Common myeloid progenitor, CD34-positive (primary cell): ENCODE measurements at regions not wholly inside any gene's neighbourhood (a gene's known extent, or its start where the extent isn't known, plus 50 kb on each side); places are given as distances from the start of the nearest gene placed in this dataset.

Experiments
- CTCF ChIA-PET: fragments of 350-600 bp; sonication (Branson Sonifier 250); formaldehyde crosslinking; loops from one replicate; lab custom pipeline; 2021; ENCODE audit warnings: antibody characterized with exemption; lab: Charles Lee
- POLR2A ChIA-PET: fragments of 350-600 bp; sonication (Branson Sonifier 250); formaldehyde crosslinking; loops from one replicate; lab custom pipeline; 2021; ENCODE audit warnings: antibody characterized with exemption; lab: Charles Lee
- DNase-seq, 3 donors: peaks; one replicate each; pipeline versions ENCODE4 v3.0.0 to v3.0.0-alpha.2; 2013
- H3K27ac ChIP-seq, 2 experiments: 1 replicate in 1 of 2; 2 replicates in 1 of 2; pipeline ENCODE4 v1.7.0; 2013; ENCODE audit warnings: inconsistent platforms in 2 of 2, low read length in 2 of 2, mild to moderate bottlenecking in 2 of 2, low read depth in 1 of 2, moderate library complexity in 1 of 2; ENCODE audit not compliant: severe bottlenecking in 2 of 2, insufficient read depth in 1 of 2, poor library complexity in 1 of 2
- H3K27me3 ChIP-seq, 5 experiments: replicated peaks in 2 of 5; 1 replicate in 3 of 5; 2 replicates in 2 of 5; pipeline versions ENCODE4 v1.6.1 to v1.7.0; 2013; ENCODE audit warnings: low read length in 4 of 5, mild to moderate bottlenecking in 2 of 5, moderate library complexity in 2 of 5, inconsistent platforms in 1 of 5; ENCODE audit not compliant: insufficient read depth in 5 of 5, control insufficient read depth in 4 of 5
- H3K36me3 ChIP-seq, 4 experiments: 1 replicate in 2 of 4; 2 replicates in 2 of 4; pipeline versions ENCODE4 v1.6.1 to v1.7.0; 2013; ENCODE audit warnings: low read length in 3 of 4, control low read depth in 1 of 4, mild to moderate bottlenecking in 1 of 4; ENCODE audit not compliant: control insufficient read depth in 4 of 4, insufficient read depth in 4 of 4
- H3K4me1 ChIP-seq, 4 experiments: 1 replicate in 3 of 4; 2 replicates in 1 of 4; pipeline versions ENCODE4 v1.6.1 to v1.7.1; 2013; ENCODE audit warnings: low read length in 3 of 4, mild to moderate bottlenecking in 3 of 4, control low read depth in 1 of 4, inconsistent platforms in 1 of 4, moderate library complexity in 1 of 4; ENCODE audit not compliant: control insufficient read depth in 4 of 4, insufficient read depth in 4 of 4; ENCODE audit errors: control extremely low read depth in 1 of 4
- H3K4me3 ChIP-seq, 7 experiments: 1 replicate in 4 of 7; 2 replicates in 3 of 7; pipeline versions ENCODE4 v1.5.1 to v1.7.0; 2013; ENCODE audit warnings: mild to moderate bottlenecking in 7 of 7, low read length in 6 of 7, moderate library complexity in 6 of 7, inconsistent platforms in 2 of 7, low read depth in 2 of 7, control low read depth in 1 of 7; ENCODE audit not compliant: insufficient read depth in 4 of 7, control insufficient read depth in 1 of 7; ENCODE audit errors: extremely low read depth in 1 of 7
- H3K9me3 ChIP-seq, 5 experiments: 1 replicate in 4 of 5; 2 replicates in 1 of 5; pipeline versions ENCODE4 v1.6.1 to v1.7.1; 2013; ENCODE audit warnings: low read length in 4 of 5, mild to moderate bottlenecking in 2 of 5, inconsistent platforms in 1 of 5, low read depth in 1 of 5, moderate library complexity in 1 of 5; ENCODE audit not compliant: control insufficient read depth in 4 of 5, insufficient read depth in 2 of 5; ENCODE audit errors: control extremely low read depth in 1 of 5
- WGBS: methylation state at CpG from one replicate; pipeline ENCODE4 v1.1.5; 2013; ENCODE audit not compliant: insufficient coverage; 5-methylcytosine and 5-hydroxymethylcytosine counted together

- Histone ChIP-seq H3K9me3 (peaks cover 0 to 29% (median 5%) of the 10 kb centered on the region in 5 experiments), H3K4me1 (no peaks in the 10 kb centered on the region), H3K27me3 (no peaks in the 10 kb centered on the region), H3K27ac (no peak overlapping the region), H3K36me3 (no peaks in the 10 kb centered on the region), H3K4me3 (no peak overlapping the region)
- ChIA-PET POLR2A (no interaction called here), CTCF (no interaction called here)
- no peak for DNase-seq
- 100% methylated on average over 1 of the region's 1 CpG for WGBS
These were observed 281.1 kb downstream of the MBD2 start for GRCh38 chr18:53943326-53943860.

DNA sequence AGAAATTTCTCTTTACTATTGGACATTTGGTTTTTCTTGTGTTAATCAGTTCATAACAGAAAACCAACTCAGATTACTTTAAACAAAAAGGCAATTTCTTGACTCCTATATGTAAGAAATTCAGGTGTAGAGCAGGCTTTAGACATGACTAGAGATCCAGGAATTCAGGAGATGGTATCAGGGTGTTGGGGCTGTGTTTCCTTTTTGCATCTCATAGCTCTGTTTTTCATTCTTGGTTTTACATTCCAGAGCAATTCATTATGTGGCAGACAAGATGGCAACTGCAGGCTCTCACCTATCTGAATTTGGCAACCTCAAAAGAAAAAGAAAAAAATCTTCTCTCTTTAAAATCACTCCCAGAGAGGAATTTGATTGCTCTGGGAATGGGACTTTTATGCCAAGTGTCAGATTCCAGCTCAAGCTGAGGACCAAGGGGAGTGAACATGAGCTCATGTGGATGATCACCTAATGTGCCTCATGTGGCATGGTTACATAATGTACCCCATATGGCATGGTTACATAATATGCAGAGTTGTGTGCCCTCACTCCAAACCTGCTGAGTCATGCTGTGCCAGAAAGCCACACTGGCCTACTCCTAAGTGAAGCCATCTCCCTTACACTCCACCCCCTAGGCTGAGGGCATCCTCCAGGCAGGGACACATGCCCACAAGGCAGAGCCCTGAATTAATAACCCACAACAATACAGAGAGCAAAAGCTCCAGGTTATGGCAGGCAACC is 282.7 kb downstream of the MBD2 start:
- ChIA-PET CTCF (no interaction called here), POLR2A (no interaction called here)
- Histone ChIP-seq H3K36me3 (no peaks in the 10 kb centered on the region), H3K4me3 (no peak overlapping the region), H3K4me1 (no peaks in the 10 kb centered on the region), H3K27ac (no peak overlapping the region), H3K9me3 (peaks cover 0 to 29% (median 5%) of the 10 kb centered on the region in 5 experiments), H3K27me3 (no peaks in the 10 kb centered on the region)
- DNase-seq, result no peak

- WGBS, result no CpG with 5 or more reads among the region's 3 CpGs
- no peaks in the 10 kb centered on the region for H3K27me3 ChIP-seq
- peaks cover 0 to 2% (median 0%) of the 10 kb centered on the region in 5 experiments for H3K9me3 ChIP-seq
- H3K4me3 ChIP-seq, result no peak overlapping the region
- H3K4me1 ChIP-seq, result no peaks in the 10 kb centered on the region
- H3K36me3 ChIP-seq, result no peaks in the 10 kb centered on the region
- DNase-seq, result no peak
- ChIA-PET CTCF (no interaction called here), POLR2A (no interaction called here)
- H3K27ac ChIP-seq, result no peak overlapping the region
These were observed 287.4 kb downstream of the MBD2 start for GRCh38 chr18:53937037-53937436.

GRCh38 chr18:53935803-53936202 is 288.7 kb downstream of the MBD2 start:
- no peak for DNase-seq
- no peaks in the 10 kb centered on the region for H3K4me1 ChIP-seq
- no peak overlapping the region for H3K27ac ChIP-seq
- ChIA-PET POLR2A (no interaction called here), CTCF (no interaction called here)
- no peaks in the 10 kb centered on the region for H3K27me3 ChIP-seq
- WGBS, result 56% methylated on average over 1 of the region's 2 CpGs
- H3K4me3 ChIP-seq, result no peak overlapping the region
- H3K9me3 ChIP-seq, result no peaks in the 10 kb centered on the region
- no peaks in the 10 kb centered on the region for H3K36me3 ChIP-seq

DNA sequence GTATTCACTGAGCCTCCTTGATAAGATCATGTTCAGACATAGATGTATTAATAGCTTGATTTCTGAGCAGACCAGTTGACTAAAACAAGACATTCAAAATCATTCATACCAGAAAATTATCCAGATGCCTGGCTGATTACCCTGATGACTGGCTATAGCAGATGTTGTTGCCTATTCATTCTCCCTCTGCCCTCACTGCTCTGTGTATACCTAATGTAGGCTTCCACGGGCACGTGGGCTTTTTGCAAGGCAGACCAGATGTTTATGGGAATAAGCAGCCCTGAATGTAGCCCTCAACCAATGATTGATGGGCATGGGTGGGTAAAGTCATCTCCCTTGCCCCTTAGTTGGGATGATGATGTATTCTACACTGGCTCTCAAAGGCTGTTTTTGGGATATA is 289.1 kb downstream of the MBD2 start:
- no peak overlapping the region for H3K4me3 ChIP-seq
- H3K4me1 ChIP-seq, result no peaks in the 10 kb centered on the region
- 65% methylated on average over 2 of the region's 2 CpGs for WGBS
- no peak for DNase-seq
- H3K9me3 ChIP-seq, result no peaks in the 10 kb centered on the region
- ChIA-PET POLR2A (no interaction called here), CTCF (no interaction called here)
- no peak overlapping the region for H3K27ac ChIP-seq
- no peaks in the 10 kb centered on the region for H3K27me3 ChIP-seq
- no peaks in the 10 kb centered on the region for H3K36me3 ChIP-seq

DNA sequence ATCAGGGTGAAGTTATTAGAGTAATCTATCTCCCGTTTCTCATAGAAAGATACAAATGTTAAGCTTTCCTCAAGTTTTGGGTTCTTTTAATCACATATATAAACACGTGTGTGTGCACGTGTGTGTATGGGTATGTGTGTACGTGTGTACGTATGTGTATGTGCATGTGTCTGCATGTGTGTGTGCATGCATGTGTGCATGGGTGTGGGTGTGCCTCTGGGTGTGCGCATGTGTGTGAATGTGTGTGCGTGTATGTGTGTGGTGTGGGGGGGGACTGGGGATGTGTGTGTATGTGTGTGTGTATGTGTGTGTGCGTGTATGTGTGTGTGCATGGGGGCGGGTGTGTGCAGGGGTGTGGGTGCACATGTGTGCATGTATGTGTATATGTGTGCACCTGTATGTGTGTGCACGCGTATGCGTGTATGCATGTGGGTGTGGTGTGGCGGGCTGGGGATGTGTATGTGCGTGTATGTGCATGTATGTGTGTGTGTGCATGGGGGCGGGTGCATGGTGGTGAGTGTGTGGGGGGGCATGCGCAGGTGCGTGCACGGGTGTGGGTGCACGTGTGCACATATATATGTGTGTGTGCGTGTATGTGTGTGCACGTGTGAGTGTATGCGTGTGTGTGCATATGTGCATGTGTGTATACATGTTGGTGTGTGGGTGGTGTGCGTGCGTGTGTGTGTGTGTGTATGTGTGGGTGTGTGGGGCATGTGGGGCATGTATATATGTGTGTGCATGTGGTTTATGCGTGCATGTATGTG is 304.0 kb downstream of the MBD2 start:
- ChIA-PET CTCF (no interaction called here), POLR2A (no interaction called here)
- Histone ChIP-seq H3K4me1 (no peaks in the 10 kb centered on the region), H3K4me3 (no peak overlapping the region), H3K9me3 (no peaks in the 10 kb centered on the region), H3K36me3 (no peaks in the 10 kb centered on the region), H3K27ac (no peak overlapping the region), H3K27me3 (no peaks in the 10 kb centered on the region)
- 98% methylated on average over 18 of the region's 25 CpGs for WGBS
- DNase-seq, result no peak

DNA sequence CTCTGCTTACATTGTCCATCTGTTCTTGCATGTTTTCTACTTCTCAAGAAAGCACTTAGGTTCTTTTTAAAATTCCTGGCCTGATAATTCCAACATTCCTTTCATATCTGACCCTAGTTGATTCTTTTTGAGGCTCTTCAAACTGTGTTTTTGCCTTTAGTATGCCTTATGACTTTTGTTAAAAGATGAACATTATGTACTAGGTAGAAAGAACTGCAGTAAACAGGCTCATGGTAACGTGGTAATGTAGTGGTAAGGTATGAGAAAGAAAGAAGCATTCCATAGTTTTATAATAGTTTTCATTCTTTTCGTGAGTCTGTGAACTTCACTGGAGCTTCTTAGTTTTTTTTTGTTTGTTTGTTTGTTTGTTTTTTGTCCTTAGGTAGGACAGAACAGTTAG is 306.4 kb downstream of the MBD2 start:
- 92% methylated on average over 2 of the region's 2 CpGs for WGBS
- Histone ChIP-seq H3K27ac (no peak overlapping the region), H3K4me3 (no peak overlapping the region), H3K27me3 (no peaks in the 10 kb centered on the region), H3K4me1 (no peaks in the 10 kb centered on the region), H3K9me3 (no peaks in the 10 kb centered on the region), H3K36me3 (no peaks in the 10 kb centered on the region)
- ChIA-PET POLR2A (no interaction called here), CTCF (no interaction called here)
- DNase-seq, result no peak
